ENCODE measurements at regions not wholly inside any gene's neighbourhood (a gene's known extent, or its start where the extent isn't known, plus 50 kb on each side); places are given as distances from the start of the nearest gene placed in this dataset.
A peak's percentile ranks its signal among the peaks of the same experiment; 100 is the strongest.

DNA sequence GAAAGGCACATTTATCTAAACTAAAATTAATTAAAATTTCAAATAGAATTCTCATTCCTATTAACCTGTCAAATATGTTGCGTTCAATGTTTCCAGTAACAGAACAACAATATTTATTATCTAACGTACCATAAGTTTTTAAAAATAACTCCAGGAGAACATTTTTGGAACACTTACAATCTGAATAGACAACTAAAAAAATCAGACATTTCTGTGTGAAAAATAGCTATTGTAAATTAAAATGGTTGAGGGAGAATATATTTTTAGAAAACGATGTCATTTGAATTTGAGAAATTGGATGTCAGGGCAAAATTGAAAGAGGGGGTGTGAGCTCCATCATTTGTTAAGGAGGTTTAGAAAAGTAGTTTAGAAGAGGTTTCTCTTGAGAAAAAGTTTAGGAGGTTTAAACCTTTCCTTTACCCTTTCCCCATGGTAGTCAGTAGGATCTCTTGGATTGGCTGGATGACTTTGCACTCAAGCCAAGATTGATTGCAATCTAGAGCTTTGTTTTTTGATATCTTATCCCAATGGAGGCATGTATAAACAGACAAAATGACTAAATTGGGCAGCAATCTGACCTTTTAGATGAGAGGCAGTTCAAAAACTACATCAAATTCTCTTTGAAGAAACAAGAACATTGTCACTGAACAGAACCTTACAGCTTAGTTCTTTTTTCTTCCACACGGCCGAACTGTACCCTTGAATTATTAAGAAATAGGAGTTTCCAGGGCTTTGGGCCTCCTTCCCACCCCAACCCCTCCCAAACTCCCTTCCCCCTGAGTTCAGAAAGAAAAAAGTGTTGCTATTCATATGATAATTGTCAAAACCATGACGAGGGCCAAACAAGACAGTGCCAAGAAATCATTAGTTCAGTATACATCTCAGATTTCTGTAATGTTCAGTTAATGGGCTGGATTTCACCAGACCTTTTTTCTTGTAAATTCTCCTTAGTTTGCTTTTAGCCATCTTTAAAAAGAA, 79.7 kb upstream of the CDIN1 start:
- Mint-ChIP-seq H3K36me3 (no peaks in the 10 kb centered on the region), H3K9me3 (no peaks in the 10 kb centered on the region), H3K4me1 (peaks cover 3% of the 10 kb centered on the region), H3K27me3 (peaks cover 4% of the 10 kb centered on the region), H3K4me3 (no peak overlapping the region), H3K27ac (no peak overlapping the region)
- DNase-seq (ENCODE audit: low spot score in 2 of 2) (no peak), ATAC-seq (ENCODE audit: low read depth) (no peak)

DNA sequence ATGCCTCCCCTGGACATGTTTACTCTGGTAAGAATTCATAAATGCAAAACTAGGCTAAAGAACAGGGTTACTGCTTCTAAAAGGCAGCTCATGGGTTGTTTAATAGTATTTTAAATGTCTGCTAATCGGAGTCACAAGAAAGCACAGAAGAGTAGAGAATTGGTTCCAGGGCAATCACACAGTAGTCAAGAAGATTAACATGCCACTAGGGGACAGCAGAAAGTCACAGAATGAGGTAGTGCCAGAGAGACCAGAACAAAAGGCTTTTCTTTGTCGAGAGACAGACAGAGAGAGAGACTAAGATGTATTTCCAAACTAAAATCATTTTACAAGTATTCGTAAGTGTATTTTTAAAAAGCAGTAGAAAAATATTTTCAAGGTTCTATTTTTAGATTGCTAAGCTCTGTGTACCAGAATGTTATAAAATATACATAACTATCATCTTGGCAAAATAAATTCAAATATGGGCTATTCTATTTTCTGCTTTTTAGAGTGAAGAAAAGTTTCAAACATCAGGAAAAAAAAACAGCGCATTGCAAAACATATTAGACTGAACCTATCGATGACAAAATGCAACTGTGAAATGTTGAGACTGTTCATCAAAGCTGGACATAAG, 78.3 kb upstream of the CDIN1 start:
- Mint-ChIP-seq H3K4me3 (no peak overlapping the region), H3K36me3 (no peaks in the 10 kb centered on the region), H3K27ac (no peak overlapping the region), H3K27me3 (peaks cover 6% of the 10 kb centered on the region), H3K4me1 (peaks cover 3% of the 10 kb centered on the region), H3K9me3 (no peaks in the 10 kb centered on the region)
- ATAC-seq (ENCODE audit: low read depth): peak; percentile 52
- peak in 1 of 2 donors; percentile 7 for DNase-seq (ENCODE audit: low spot score in 2 of 2)

DNA sequence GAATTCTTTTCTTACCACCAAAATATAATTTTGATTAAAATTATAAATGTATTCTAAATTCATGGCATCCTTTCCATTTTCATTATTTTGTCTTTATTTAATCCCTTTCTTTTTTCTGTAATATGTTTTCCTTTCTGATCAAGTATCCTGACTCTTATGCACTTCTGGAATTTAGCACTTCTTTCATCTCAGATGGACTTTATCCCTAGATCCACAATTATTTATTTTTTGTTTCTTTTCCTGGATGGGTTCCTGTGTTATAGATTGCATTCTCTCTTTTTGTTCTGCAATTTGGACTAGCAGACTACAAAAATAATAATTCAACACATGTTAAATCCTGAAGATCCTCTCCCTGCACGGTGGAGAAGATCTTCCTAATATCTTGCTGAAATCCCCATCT, 76.9 kb upstream of the CDIN1 start:
- Mint-ChIP-seq H3K27me3 (peaks cover 6% of the 10 kb centered on the region), H3K9me3 (no peaks in the 10 kb centered on the region), H3K36me3 (no peaks in the 10 kb centered on the region), H3K4me1 (peaks cover 3% of the 10 kb centered on the region), H3K27ac (no peak overlapping the region), H3K4me3 (no peak overlapping the region)
- DNase-seq (ENCODE audit: low spot score in 2 of 2): no peak
- ATAC-seq (ENCODE audit: low read depth): no peak

DNA sequence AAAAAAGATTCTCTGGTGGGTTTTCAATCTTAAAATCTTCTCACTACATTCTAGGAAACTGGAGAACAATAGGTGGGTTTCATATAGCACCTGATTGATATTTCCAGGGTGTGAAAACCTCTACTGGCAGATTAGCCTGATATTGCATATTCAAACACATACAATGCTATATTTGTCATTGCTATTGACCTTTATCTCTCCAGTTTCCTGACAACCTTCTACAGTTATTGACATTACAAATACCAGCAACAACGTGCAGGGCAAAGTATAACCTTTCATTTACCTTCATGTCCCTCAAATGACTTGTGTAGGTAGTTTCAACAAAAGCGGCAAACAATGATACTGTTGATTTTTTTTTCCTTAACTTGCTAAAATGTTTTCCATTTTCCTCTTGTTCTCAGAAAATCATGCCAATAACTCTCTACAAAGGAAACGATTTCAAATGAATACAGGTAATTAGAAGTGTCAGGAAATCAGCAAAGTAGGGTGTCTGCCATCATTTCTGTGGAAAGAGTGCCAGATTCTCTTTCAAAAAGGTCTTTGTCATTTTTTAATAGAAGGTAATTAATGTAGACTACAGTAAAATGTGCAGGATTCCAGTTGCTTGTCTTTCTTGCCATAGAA, 72.6 kb upstream of the CDIN1 start:
- Mint-ChIP-seq H3K27ac (no peak overlapping the region), H3K27me3 (peaks cover 10% of the 10 kb centered on the region), H3K9me3 (no peaks in the 10 kb centered on the region), H3K4me3 (no peak overlapping the region), H3K4me1 (no peaks in the 10 kb centered on the region), H3K36me3 (no peaks in the 10 kb centered on the region)
- ATAC-seq (ENCODE audit: low read depth): no peak
- no peak for DNase-seq (ENCODE audit: low spot score in 2 of 2)

DNA sequence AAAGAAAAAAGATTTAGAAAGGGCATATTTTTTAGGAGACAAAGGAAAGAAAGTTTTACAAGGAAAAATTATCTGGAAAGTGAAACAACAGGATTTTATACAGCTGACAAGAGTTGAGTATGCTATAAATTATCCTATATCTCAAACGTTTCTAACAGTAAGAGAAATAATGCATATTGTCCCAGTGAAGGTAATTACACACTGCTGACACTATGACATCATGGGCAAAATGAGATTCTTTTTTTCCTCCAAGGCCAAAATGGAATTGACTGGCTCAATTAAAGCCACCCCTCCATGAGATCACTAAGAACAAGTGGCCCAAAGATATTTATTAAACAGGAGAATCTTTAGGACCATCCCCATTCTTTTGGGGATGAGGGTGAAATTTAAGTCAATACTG, 72.0 kb upstream of the CDIN1 start:
- H3K4me3 Mint-ChIP-seq: no peak overlapping the region
- no peak overlapping the region for H3K27ac Mint-ChIP-seq
- H3K27me3 Mint-ChIP-seq: peaks cover 10% of the 10 kb centered on the region
- no peaks in the 10 kb centered on the region for H3K9me3 Mint-ChIP-seq
- no peaks in the 10 kb centered on the region for H3K4me1 Mint-ChIP-seq
- no peaks in the 10 kb centered on the region for H3K36me3 Mint-ChIP-seq
- DNase-seq (ENCODE audit: low spot score in 2 of 2): no peak
- ATAC-seq (ENCODE audit: low read depth): no peak

DNA sequence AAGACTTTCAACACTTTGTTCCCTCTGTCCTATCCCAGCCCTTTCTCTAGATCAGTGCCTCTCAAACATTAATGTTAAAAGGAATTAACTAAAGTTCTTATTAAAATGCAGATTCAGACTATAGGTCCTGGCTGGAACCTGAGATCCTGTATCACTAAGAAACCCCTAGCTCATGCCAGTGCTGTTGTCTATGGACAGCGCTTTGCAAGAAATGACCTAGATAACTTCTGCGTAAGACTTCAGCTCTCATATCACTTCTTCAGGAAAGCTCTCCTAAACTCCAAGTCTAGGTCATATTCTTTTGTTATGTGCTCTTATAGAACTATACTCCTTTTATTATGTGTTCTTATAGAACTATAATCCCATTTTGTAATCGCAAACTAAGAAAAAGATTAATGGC, 67.8 kb upstream of the CDIN1 start:
- H3K4me3 Mint-ChIP-seq: no peak overlapping the region

DNA sequence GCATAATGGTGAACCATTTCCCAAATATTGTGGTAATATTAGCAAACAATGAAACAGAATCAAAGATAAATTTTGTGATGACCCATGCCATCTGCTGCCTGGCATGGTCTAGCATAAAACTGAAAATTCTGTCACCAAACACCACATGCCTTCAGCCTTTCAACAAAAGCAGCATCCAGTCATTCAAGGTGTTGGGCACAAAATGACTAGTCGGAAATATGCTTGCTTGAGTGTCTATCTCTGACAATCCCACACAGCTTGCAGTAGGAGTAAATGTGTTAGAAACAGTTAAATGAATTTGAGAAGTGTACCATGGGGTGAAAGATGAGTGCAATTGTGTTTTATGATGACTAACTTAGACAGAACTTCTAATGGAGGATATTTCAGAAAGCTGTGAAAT, 61.7 kb upstream of the CDIN1 start:
- no peaks in the 10 kb centered on the region for H3K9me3 Mint-ChIP-seq
- no peaks in the 10 kb centered on the region for H3K4me1 Mint-ChIP-seq
- H3K36me3 Mint-ChIP-seq: no peaks in the 10 kb centered on the region
- H3K4me3 Mint-ChIP-seq: no peak overlapping the region
- ATAC-seq (ENCODE audit: low read depth): no peak
- peaks cover 6% of the 10 kb centered on the region for H3K27me3 Mint-ChIP-seq
- no peak overlapping the region for H3K27ac Mint-ChIP-seq
- no peak for DNase-seq (ENCODE audit: low spot score in 2 of 2)

More for the DNA sequence above, 67.8 kb upstream of the CDIN1 start:
- Mint-ChIP-seq H3K27ac (no peak overlapping the region), H3K9me3 (no peaks in the 10 kb centered on the region), H3K27me3 (peaks cover 4% of the 10 kb centered on the region), H3K4me1 (no peaks in the 10 kb centered on the region), H3K36me3 (no peaks in the 10 kb centered on the region)
- no peak for DNase-seq (ENCODE audit: low spot score in 2 of 2)
- ATAC-seq (ENCODE audit: low read depth): no peak

DNA sequence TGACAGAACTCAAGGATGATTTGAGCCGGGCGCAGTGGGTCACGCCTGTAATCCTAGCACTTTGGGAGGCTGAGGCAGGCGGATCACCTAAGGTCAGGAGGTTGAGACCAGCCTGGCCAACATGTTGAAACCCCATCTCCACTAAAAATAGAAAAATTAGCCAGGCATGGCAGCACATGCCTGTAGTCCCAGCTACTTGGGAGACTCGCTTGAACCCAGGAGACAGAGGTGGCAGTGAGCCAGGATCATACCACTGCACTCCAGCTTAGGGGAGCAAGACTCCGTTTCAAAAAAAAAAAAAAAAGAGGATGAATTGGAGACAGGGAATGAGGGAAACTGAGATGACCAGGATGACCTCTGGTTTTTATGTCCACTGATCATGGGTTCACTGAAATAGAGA, 60.4 kb upstream of the CDIN1 start:
- H3K27me3 Mint-ChIP-seq: peaks cover 6% of the 10 kb centered on the region
- H3K4me1 Mint-ChIP-seq: no peaks in the 10 kb centered on the region
- no peaks in the 10 kb centered on the region for H3K9me3 Mint-ChIP-seq
- no peaks in the 10 kb centered on the region for H3K36me3 Mint-ChIP-seq
- ATAC-seq (ENCODE audit: low read depth) (no peak), DNase-seq (ENCODE audit: low spot score in 2 of 2) (no peak)
- no peak overlapping the region for H3K27ac Mint-ChIP-seq
- no peak overlapping the region for H3K4me3 Mint-ChIP-seq

DNA sequence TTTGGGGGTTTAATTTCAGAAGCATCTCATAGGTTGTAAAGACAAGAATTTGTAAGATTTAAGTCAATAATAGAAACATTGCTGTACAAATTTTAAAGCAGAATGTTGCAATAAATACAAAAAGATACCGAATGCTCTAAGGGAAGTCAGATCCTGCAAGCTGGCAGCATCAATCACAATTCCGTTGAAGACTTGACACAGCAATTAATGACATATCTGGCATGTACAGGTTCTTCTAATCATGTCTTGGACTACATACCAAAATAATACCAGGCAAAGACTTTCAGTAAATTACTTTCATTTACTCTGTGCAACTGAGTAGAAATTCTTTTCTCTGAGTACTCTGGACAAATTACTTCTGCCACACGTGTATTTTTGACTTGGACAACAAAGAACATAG, 54.0 kb upstream of the CDIN1 start:
- Mint-ChIP-seq H3K36me3 (no peaks in the 10 kb centered on the region), H3K4me1 (peaks cover 8% of the 10 kb centered on the region), H3K27me3 (no peaks in the 10 kb centered on the region), H3K4me3 (no peak overlapping the region), H3K9me3 (no peaks in the 10 kb centered on the region), H3K27ac (no peak overlapping the region)
- ATAC-seq (ENCODE audit: low read depth) (no peak), DNase-seq (ENCODE audit: low spot score in 2 of 2) (no peak)

DNA sequence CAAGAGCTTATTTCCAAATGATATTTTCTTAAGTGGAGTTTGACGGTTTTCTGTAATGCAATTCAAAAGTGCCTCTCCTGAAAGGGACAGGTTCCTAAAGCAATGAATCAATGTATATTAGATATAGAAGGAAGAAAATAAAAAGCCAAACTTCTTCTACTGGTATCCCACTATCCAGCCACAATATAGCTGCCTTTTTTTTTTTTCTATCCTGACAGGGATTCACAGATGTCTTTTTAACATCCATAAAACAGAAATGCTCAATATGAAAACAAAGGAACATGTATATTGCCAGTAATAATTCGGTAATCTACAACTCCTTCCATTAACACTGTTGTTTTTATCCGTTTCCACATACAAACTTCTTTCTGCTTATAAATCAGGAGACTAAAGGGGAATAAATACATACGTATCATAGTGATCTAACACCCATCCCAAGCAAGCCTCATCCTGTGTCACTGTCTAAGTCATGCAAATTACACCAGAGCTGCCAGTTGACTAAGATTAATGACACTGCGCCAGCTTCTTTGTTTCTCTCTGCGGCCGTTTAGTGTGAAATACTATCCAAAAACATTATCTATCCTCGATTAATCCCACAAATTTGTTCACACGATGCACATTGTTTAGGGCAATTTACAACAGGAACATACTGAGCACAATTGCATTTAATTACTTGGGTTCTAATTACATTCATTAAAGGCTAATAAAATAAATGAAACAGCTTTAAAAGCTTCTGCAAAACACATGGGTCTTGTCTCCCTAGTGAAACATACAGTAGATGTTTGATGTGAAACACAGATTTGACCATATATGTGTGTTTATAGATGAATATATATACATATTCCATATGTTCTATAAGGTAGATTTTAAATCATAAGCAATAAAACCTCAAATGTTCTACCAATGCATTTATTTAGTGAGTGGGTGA, 51.9 kb upstream of the CDIN1 start:
- H3K36me3 Mint-ChIP-seq: no peaks in the 10 kb centered on the region
- no peak overlapping the region for H3K27ac Mint-ChIP-seq
- no peak overlapping the region for H3K4me3 Mint-ChIP-seq
- DNase-seq (ENCODE audit: low spot score in 2 of 2) (no peak), ATAC-seq (ENCODE audit: low read depth) (no peak)
- H3K9me3 Mint-ChIP-seq: no peaks in the 10 kb centered on the region
- H3K4me1 Mint-ChIP-seq: peaks cover 8% of the 10 kb centered on the region
- no peaks in the 10 kb centered on the region for H3K27me3 Mint-ChIP-seq

DNA sequence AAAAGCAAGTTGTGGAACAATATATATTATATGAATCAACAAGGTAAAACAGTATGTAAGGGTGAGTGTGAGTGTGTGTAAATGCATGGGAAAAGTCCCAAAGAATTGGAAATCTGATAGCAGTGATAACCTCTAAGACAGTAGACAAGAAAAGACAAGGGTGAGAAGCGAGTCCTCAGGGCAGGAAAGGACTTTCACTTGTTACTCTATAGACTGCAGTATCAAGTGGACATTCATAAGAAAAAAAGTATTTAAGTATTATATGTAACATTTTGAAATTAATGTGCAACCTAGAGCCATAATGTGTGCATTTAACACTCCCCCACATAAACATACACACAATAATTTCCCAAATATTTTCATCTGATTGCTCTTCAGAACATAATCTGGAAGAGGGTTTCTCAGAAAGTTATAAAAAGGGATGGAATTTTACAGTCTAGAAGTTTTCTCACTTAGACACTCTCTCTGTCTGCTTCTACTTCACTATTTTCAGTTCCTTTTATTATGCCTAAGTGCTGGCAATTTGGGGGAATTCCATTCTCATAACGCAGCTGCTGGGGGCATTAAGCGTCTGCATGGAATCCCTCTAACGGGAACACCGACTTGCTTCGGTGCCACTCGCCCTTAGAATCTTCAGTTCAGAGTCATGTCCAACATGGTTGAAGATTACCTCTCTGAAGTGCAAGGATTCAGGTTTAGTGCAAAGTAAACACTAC, 50.0 kb upstream of the CDIN1 start:
- Mint-ChIP-seq H3K4me3 (no peak overlapping the region), H3K9me3 (no peaks in the 10 kb centered on the region), H3K36me3 (no peaks in the 10 kb centered on the region), H3K27me3 (no peaks in the 10 kb centered on the region), H3K27ac (peak overlapping the region; percentile 18), H3K4me1 (peaks cover 8% of the 10 kb centered on the region)
- DNase-seq (ENCODE audit: low spot score in 2 of 2): peak; percentile 16 to 36
- ATAC-seq (ENCODE audit: low read depth): peak; percentile 95
